NCI-H82 treated with DMSO at 0.1 percent for 48 hours (cell line): ENCODE measurements at regions not wholly inside any gene's neighbourhood (a gene's known extent, or its start where the extent isn't known, plus 50 kb on each side); places are given as distances from the start of the nearest gene placed in this dataset.
"Not testable (repeated sequence)": the region's sequence is repeated elsewhere in the genome, so short reads cannot be mapped to it uniquely, and the experiment has no call there.

ENCODE experiments used
- DNase-seq: peaks from one replicate; lab custom pipeline; 2025; ENCODE audit not compliant: unreplicated experiment; lab: John Stamatoyannopoulos, UW

DNA sequence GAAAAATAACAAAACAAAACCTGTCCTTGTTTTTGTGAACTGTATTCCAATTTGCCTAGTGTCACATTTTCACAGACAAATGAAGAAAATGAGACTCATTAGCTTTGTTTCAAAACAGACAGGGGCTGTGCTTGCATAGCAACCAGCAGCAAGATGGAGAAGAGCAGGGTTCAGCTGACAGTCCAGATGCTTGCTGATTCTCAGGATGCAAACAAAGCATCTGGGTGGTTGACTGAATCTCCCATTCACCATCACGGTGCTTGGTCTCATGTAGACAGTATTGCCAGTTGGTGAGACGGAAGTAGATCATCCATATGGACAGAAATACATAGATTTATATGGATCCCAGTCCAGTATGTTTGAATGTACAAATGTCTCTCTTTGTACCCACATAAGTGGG, 326.8 kb downstream of the CCDC85A start:
- DNase-seq, result no peak

DNA sequence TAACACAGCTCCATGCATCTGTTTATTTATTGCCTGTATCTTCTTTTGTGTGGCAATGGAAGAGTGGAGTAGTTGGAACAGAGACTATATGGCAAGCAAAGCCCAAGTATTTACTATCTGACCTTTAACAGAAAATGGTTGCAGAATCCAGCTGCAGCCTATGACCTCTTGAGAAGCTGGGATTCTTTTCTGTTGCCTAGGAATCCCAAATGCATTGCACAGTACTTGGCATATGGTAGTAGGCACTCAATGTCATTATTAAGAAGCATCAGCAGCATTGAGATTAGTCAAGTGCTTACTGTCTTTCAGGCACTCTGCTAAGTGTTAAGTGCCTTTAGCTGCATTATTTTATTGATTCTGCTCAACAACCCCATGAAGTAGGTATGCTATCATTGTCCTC, 331.6 kb downstream of the CCDC85A start:
- DNase-seq, result no peak

DNA sequence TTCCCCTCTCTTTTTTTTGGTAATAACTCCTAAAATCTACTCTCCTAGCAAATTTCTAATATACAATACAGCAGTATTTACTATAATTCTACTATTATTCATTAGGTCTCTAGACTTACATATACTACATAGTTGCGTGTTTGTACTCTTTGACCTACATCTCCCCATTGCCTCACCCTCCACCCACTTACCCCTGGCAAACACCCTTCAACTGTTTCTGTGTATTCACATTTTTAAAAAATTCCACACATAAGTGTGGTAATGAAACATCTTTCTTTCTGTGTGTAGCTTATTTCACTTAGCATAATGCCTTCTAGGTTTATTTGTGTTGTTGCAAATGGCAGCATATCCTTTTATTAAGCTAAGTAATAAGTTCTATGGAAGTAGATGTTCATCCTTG, 336.0 kb downstream of the CCDC85A start:
- no peak for DNase-seq

DNA sequence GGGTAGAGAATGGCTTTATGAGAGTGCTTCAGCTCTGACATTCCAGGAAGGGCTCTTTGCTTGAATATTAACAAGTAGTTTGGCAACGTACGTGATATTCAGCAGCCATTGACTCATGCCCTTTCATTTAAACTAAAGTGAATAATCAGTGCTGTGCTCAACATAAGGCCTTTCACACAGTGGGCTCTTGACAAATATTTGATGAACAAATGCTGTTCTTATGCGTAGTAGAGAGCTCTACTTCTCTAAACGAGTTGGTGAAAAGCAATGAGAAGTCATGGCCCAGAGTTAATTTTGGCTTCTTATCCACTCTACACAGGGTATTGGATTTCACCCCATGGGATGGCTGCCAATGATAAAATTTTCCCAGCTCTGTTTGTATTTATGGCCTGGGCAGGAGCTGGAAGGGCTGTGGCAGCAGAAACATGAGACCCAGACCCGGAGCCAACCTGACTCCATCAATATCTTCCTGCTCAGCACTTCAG, 338.9 kb downstream of the CCDC85A start:
- DNase-seq, result no peak

DNA sequence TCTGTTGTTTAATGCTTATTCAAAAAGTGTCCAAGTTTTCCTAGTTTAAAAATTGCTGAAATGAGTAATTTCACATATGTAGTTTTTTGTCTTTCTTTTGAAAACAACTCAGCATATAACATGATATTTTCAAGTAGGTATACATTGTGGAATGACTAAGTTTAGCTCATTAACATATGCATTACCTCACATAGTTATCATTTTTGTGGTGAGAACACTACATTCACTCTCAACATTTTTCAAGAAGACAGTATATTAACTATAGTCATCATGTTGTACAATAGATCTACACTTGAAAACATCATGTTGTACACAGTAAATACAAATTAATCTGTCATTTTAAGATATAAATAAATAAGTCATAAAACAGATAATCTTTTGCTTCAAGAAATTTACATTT, 340.0 kb downstream of the CCDC85A start:
- DNase-seq, result no peak

DNA sequence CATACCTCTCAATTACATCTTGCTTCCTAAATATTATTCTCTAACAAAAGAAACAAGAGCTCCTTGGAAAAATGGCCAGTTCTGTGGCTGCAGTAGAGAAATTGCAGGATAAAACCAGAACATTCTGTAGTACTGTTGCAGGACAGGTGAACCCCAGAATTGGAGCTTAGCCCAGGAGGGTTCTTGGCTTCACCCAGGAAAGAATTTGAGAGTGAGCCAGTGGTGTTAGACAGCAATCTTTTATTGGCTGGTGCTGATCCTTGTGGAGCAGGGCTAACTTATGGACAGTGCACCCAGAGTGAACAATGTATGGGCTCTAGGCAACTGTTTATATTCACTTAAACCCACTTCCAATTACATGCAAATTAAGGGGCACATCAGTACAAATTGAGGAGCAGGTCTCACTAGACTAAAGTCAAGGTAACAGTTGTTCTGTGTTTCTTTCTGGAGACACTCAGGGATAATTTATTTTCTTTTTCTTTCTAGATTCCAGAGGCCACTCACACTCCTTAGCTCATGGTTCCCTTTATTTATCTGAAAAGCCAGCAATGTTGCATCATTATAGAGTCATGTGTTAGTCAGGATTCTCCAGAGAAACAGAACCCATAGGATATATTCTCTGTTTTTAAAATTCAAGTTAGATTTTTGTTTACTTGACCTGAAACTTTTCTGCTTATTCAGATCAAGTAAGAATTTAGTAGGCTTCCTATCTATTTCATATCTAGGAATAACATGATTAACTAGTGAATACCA, 348.1 kb downstream of the CCDC85A start:
- no peak for DNase-seq

DNA sequence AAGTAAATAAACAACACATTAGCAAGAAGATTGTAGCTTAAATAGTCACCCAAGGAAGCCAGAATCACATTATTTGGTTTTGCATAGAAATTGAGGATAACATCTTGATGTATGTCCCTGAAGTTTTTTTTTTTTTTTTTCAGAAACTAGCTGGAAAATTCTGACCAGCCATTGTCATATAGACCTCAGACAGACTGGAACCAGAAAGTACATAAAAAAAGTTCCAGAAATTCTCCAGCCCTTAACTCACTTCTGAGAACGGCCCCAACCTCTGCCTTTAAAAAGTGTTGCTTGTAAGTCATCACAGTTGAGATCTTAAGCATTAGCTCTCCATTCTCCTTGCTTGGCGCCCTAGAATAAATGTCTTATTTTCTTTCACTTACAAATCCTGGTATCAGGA, 350.5 kb downstream of the CCDC85A start:
- no peak for DNase-seq

DNA sequence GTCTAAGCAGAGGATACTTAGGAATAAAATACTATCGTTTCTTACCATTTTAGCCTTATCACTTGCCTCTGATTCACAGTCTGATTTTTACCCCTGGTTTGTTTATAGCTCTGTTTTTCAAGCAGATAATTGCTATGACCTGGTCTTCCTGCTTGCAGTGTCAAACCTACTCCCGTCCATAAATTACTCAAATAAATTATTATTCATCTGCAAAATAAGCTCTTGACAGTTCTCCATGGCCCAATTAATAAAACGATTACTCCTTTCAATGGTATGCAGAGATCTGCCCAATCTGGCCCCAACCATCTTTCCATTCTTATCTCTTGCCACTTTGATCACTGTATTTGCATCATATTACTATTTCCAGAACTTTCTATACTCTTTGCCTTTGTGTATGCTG, 354.0 kb downstream of the CCDC85A start:
- no peak for DNase-seq

DNA sequence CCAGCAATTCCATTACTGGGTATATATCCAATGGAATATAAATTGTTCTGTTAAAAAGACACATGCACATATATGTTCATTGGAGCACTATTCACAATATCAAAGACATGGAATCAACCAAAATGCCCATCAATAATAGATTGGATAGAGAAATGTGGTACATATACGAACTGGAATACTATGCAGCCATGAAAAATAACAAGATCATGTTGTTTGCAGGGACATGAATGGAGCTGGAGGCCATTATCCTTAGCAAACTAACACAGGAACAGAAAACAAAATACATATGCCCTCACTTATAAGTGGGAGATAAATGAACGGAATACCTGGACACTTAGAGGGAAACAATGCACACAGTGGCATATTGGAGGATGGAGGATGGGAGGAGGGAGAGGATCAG, 355.8 kb downstream of the CCDC85A start:
- no peak for DNase-seq

DNA sequence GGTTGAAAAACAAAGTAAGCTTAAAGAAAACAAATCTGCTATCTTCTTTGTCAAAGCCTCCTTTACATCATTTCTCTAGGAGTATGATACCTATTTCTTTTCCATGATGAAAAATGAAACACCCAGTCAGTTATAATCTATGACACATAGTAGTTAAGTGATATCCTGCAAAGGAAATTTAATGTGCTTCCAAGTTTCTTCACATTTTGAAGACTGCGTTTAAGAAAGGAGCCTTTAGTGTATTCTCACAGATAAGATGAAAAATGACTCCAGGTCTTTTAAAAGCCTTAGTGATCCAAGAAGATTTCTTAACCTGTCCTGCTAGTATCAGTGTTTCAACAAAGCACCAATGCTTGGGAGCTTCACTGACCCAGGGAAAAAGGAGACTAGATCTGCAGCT, 356.7 kb downstream of the CCDC85A start:
- DNase-seq, result no peak

DNA sequence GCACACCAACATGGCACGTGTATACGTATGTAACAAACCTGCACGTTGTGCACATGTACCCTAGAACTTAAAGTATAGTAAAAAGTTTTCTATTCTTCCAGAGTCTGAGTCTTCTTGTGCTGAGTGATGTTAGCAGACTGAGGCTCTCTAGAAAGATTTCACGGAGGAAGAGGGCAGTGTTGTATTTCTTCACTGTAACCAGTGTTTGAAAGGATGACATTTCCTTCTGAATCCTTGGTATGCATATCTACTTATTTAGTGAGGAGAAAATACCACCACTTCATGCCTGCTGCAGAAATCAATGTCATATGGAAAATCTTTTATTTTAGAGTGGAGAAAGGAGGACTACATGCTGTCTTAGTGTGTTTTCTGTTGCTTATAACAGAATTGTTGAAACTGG, 357.1 kb downstream of the CCDC85A start:
- no peak for DNase-seq

DNA sequence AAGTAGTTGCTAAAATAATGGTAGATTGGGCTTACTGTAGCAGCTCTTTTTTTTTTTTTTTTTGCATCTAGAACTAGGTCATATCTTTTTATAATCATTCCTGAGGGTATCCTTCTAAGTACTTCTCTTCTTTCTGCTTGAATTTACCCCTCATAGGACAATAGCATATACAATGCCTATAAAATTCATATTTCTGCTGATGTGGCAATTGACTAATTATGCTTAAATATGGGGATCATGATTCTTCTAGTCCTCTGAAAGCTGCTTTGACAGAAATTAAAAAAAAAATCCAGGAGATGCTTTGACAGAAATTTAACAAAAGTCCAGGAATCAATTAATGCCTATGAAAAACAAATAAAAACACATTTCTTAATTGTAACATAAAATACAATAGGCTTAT, 358.4 kb downstream of the CCDC85A start:
- no peak for DNase-seq

DNA sequence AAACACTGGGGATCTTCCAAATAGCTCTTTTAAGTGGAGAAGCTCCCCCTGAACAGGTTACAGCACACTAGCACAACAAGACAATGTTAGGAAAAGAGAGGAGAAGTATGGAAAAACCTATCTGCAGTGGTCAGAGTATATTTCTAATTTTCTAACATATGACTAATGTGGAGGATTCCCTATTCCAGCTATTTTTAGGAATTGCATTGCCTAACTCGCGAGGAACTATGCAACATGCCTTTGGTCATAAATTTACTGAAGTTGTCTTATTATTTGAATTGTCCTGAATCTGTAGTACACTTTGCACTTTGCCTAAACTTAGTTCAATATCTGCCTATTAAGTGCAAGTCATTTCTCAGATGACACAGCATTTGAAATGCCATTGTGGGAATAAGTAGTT, 381.4 kb downstream of the CCDC85A start:
- DNase-seq, result no peak

DNA sequence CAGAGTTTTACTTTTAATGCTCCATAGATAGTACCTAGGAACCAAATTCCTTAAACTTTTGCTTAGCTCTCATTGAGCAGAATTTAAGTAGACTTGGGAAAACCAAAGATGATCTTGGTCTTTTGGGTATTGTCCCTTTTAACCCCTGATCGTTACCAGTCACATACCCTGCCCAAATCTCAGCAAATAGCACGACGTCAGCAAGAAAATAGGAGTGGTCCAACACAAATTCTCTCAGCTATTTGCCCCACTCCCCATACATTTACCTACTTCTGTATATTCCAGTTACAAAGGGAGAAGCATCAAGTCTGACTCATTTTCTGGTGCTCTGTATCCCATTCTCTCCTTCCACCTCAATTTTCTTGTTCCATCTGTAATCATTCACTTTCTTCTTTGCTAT, 387.3 kb downstream of the CCDC85A start:
- no peak for DNase-seq

DNA sequence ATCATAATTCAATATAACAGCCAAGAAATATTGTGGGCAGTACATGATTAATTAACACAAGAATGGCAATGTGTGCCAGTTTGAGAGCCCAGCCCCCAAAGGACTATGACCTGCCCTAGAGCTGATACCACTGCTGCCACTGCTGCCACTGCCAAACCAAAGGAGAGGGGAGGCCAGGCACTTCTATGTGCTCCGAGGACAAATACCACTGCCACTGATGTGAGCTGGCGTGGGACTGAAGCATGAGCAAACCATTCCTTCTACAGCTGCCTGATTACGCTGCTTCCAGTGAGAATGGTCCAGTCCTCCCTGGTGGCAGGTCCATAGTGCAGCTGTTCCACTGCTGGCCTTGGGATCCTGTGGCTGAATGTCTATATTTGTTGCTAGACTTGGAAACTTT, 392.2 kb downstream of the CCDC85A start:
- DNase-seq, result no peak

DNA sequence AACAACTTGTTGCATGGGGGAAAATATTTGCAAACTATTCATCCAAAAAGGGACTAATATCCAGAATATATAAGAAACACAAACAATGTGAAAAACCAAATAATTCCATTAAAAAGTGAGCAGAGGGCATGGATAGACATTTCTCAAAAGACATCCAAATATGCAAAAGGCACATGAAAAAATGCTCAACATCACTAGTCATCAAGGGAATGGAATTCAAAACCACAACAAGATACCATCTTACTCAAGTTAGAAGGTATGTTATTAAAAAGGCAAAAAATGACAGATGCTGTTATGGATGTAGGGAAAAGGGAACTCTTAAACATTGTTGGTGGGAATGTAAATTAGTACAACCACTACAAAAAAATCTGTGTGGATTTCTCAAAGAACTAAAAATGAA, 396.5 kb downstream of the CCDC85A start:
- DNase-seq, result no peak

DNA sequence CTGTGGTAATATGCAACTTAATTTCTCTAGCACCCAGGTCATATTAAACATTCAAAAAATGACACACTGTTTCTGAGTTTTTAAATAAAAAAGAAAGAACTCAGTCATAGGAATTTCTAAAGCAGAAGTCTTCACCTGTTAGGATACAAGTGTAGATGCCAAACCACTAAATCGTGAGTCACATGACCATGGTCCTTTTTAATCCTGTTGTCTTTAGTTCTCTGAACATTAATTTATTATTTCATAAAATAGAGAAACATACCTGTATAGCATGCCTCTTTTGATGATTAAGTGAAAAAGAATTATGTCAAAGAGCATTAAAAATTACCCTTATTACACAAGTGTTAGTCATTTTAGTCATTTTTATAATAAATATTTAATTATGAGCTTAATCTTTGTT, 398.8 kb downstream of the CCDC85A start:
- DNase-seq, result no peak

DNA sequence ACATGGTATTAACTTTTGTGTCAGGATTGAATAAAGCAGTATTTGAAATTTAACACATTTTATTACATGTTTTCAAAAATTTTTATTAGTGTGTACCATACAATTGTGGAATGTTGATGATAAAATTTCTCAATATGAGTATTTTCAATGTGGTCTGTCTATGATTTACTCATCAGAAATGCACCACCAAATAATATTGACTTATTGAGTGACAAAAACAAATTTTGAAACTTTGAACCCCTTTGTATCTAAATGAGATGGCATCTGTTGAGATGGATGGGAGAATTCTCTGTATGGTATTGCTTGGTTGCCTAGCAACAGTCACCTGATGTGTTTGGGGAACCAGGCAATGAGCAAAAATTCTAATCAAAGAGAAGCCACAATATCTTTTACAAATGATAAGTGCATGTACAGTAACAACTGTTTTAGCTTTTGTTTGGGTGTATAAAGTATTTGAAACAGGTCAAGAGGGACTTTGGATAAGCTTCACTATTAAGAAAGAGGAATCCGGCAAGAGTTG, 400.1 kb downstream of the CCDC85A start:
- DNase-seq, result no peak

DNA sequence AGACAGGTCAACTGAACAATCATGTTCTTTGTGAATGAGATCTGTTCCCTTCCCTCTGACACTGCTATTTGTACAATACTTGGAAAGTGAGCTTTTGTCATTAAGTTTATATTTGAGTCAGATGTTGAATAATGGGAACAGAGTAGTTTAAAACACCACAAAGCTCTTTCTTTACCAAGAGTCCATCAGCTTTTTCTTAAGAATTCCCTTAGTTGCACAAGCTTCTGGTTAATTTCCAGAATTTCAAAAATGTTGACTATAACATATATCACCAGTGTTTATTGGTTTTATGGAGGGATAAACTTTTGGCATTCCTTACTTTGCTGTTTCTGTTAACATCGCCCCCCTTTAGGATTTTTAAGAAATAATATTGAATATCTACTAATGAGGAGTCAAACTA, 403.7 kb downstream of the CCDC85A start:
- no peak for DNase-seq

DNA sequence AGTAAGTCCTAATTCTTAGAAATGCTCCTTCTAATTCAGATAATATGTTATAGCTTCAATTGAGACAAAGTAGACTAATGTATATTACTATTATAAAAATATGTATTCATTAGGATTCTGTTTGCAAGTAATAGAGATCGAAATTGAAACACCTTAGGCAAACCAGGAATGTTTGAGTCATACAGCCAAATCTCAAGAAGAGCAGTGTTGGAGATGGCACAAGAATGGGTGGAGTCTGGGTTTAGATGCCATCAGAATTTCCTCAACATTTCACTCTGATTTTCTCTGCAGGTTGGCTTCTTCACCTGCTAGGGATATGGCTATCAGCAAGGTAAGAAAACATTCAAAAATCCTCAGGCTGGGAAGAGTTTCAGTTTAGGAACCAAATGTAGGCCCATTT, 405.4 kb downstream of the CCDC85A start:
- no peak for DNase-seq

DNA sequence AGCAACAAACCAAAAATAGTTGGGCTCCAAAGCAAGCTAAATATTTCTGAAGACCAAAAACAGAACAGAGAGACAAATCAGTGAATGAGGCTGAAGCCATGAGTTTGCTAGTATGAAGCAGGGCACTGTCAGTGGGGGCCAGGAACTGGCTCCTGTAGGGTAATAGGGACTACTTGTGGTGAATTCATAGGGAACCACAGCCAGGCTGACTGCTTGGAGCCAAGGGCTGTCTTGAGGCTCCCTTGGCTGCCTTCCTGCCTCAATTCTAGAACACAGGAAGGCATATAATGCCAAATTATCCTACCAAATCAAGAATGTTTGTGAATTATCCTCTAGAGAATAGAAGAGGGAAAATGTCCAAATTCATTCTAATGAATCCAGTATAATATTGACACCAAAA, 406.0 kb downstream of the CCDC85A start:
- no peak for DNase-seq

DNA sequence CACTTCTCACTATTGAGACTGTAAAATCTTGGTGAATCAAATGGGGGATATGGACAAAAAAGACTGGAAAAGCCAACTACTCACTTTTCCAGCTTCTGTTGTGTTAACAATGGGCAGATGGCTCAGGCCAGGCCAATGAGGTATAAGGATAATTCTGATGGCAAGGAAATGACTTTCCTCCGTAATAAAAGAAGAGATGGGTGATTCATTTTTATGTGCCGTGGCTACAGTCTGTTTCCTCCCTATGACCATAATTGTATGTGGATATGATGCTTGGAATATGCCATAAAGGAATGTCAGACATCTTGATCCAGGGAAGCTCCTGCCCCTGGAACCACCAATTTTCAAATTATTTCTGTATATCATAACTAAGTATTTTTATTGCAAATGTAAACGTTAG, 406.8 kb downstream of the CCDC85A start:
- no peak for DNase-seq

DNA sequence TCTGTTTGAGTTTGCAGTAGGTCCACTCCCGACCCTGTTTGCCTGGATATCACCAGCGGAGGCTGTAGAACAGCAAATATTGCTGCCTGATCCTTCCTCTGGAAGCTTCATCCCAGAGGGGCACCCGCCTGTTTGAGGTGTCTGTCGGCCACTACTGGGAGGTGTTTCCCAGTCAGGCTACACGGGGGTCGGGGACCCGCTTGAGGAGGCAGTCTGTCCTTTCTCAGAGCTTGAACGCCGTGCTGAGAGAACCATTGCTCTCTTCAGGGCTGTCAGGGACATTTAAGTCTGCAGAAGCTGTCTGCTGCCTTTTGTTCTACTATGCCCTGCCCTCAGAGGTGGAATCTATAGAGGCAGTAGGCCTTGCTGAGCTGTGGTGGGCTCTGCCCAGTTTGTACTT, 422.3 kb downstream of the CCDC85A start:
- not testable (repeated sequence) for DNase-seq
